Spleen (tissue), 11 donors: ENCODE measurements at regions not wholly inside any gene's neighbourhood (a gene's known extent, or its start where the extent isn't known, plus 50 kb on each side); places are given as distances from the start of the nearest gene placed in this dataset.

Experiments used
- DNase-seq: peaks from one replicate; pipeline ENCODE4 v3.0.0-alpha.2; 2020
- H3K27ac ChIP-seq, 8 donors: fragments of 200-600 bp; sonication (generic) in 7 of 8; 1 replicate in 4 of 8; 2 replicates in 4 of 8; pipeline versions ENCODE4 v1.5.0 to v1.8.0; 2016 to 2021; ENCODE audit warnings: inconsistent platforms in 4 of 8, mild to moderate bottlenecking in 4 of 8, moderate library complexity in 1 of 8
- H3K27me3 ChIP-seq, 7 donors: fragments of 200-600 bp; sonication (generic) in 6 of 7; replicated peaks in 1 of 7; 1 replicate in 4 of 7; 2 replicates in 3 of 7; pipeline versions ENCODE4 v1.5.0 to v1.8.0; 2016 to 2021; ENCODE audit warnings: inconsistent platforms in 3 of 7, mild to moderate bottlenecking in 1 of 7
- H3K36me3 ChIP-seq, 6 donors: fragments of 200-600 bp; sonication (generic) in 5 of 6; 1 replicate in 4 of 6; 2 replicates in 2 of 6; pipeline versions ENCODE4 v1.5.0 to v1.8.0; 2016 to 2021; ENCODE audit warnings: inconsistent platforms in 2 of 6
- H3K4me1 ChIP-seq, 6 donors: fragments of 200-600 bp; sonication (generic) in 5 of 6; 1 replicate in 3 of 6; 2 replicates in 3 of 6; pipeline versions ENCODE4 v1.5.0 to v1.8.0; 2016 to 2021; ENCODE audit warnings: inconsistent platforms in 3 of 6
- H3K4me3 ChIP-seq, 8 donors: fragments of 200-600 bp; sonication (generic) in 7 of 8; 1 replicate in 4 of 8; 2 replicates in 4 of 8; pipeline versions ENCODE4 v1.5.0 to v1.8.0; 2016 to 2021; ENCODE audit warnings: inconsistent platforms in 4 of 8, mild to moderate bottlenecking in 4 of 8, moderate library complexity in 2 of 8
- H3K9me3 ChIP-seq, 8 donors: fragments of 200-600 bp; sonication (generic) in 7 of 8; 1 replicate in 4 of 8; 2 replicates in 4 of 8; pipeline versions ENCODE4 v1.5.0 to v1.8.0; 2016 to 2021; ENCODE audit warnings: inconsistent platforms in 4 of 8
- CTCF ChIP-seq, 11 experiments: fragments of 200-600 bp in 7 of 11; fragments of 450-650 bp in 4 of 11; sonication (generic) in 4 of 11; IDR thresholded peaks in 8 of 11; conservative IDR thresholded peaks in 3 of 11; 1 replicate in 7 of 11; 2 replicates in 4 of 11; pipeline versions ENCODE4 v1.4.0 to v1.8.0; 2016 to 2021; ENCODE audit warnings: antibody characterized with exemption in 11 of 11, inconsistent platforms in 4 of 11, mild to moderate bottlenecking in 1 of 11
- POLR2A ChIP-seq, 3 donors: fragments of 450-650 bp; IDR thresholded peaks; one replicate each; pipeline ENCODE4 v1.5.1; 2017; ENCODE audit warnings: antibody characterized with exemption in 3 of 3, mild to moderate bottlenecking in 1 of 3
- POLR2AphosphoS5 ChIP-seq, 3 donors: sonication (generic); formaldehyde crosslinking; IDR thresholded peaks; one replicate each; pipeline ENCODE4 v1.5.1; 2017; ENCODE audit warnings: antibody characterized with exemption in 3 of 3
- WGBS, 5 donors: extraction: QIAGEN DNeasy Blood & Tissue Kit in 3 of 5; methylation state at CpG; one replicate each; pipeline versions ENCODE4 v1.1.5 to v1.1.7; 2013 to 2018; 5-methylcytosine and 5-hydroxymethylcytosine counted together
- intact Hi-C: fragments of 100-400 bp; cut with DNase I; formaldehyde crosslinking; loops from one replicate; pipeline ENCODE4 v1.15.0; 2023; ENCODE audit warnings: low total_unique reads
- donor health status: healthy with polysubstance abuse.
- donor health status: DM: no; HTN: no; CAD: no; lungs with moderate emphysema.
- donor health status: DM: no; HTN: no; CAD: no.
- donor health status: Bipolar disorder and iron deficiency.
- donor health status: healthy.
- donor health status: DM: no; HTN: no; CAD: no.
- donor health status: DM: yes; HTN: yes; CAD: no.

GRCh38 chr2:209238765-209239584 lies 184.9 kb upstream of the MAP2 start:
- Histone ChIP-seq H3K27ac (no peak overlapping the region), H3K4me1 (no peaks in the 10 kb centered on the region), H3K36me3 (no peaks in the 10 kb centered on the region), H3K27me3 (no peaks in the 10 kb centered on the region), H3K9me3 (peaks cover 0 to 30% (median 20%) of the 10 kb centered on the region in 8 donors), H3K4me3 (no peak overlapping the region)
- WGBS, 5 donors, result 50 to 71% (median 61%) methylated on average over 3 of the region's 3 CpGs
- intact Hi-C loops, result no loop called here
- TF ChIP-seq POLR2A (IDR thresholded peaks at IDR 0.05), result no peak
- TF ChIP-seq POLR2AphosphoS5 (IDR thresholded peaks at IDR 0.05), result no peak
- TF ChIP-seq CTCF (IDR thresholded peaks at IDR 0.05 in 8 of 11, conservative IDR thresholded peaks at IDR 0.05 in 3 of 11), result no peak
- DNase-seq, result no peak

GRCh38 chr2:209239585-209239938 lies 184.3 kb upstream of the MAP2 start:
- intact Hi-C loops, result no loop called here
- WGBS, 5 donors, result 38 to 53% (median 40%) methylated on average over 2 of the region's 2 CpGs

GRCh38 chr2:209240204-209240603 lies 183.6 kb upstream of the MAP2 start:
- DNase-seq, result no peak
- intact Hi-C loops, result no loop called here
- 0 to 85% (median 32%) methylated on average over 1 of the region's 1 CpG for WGBS, 5 donors
- Histone ChIP-seq H3K9me3 (peaks cover 0 to 30% (median 20%) of the 10 kb centered on the region in 8 donors), H3K27me3 (no peaks in the 10 kb centered on the region), H3K27ac (no peak overlapping the region), H3K36me3 (no peaks in the 10 kb centered on the region), H3K4me1 (no peaks in the 10 kb centered on the region), H3K4me3 (no peak overlapping the region)
- TF ChIP-seq POLR2AphosphoS5 (IDR thresholded peaks at IDR 0.05) (no peak), CTCF (IDR thresholded peaks at IDR 0.05 in 8 of 11, conservative IDR thresholded peaks at IDR 0.05 in 3 of 11) (no peak), POLR2A (IDR thresholded peaks at IDR 0.05) (no peak)

More at GRCh38 chr2:209239585-209239938, 184.3 kb upstream of the MAP2 start:
- peaks cover 0 to 30% (median 20%) of the 10 kb centered on the region in 8 donors for H3K9me3 ChIP-seq
- DNase-seq, result no peak
- no peak overlapping the region for H3K27ac ChIP-seq
- TF ChIP-seq CTCF (IDR thresholded peaks at IDR 0.05 in 8 of 11, conservative IDR thresholded peaks at IDR 0.05 in 3 of 11) (no peak), POLR2AphosphoS5 (IDR thresholded peaks at IDR 0.05) (no peak), POLR2A (IDR thresholded peaks at IDR 0.05) (no peak)
- no peak overlapping the region for H3K4me3 ChIP-seq
- no peaks in the 10 kb centered on the region for H3K36me3 ChIP-seq
- no peaks in the 10 kb centered on the region for H3K27me3 ChIP-seq
- H3K4me1 ChIP-seq, result no peaks in the 10 kb centered on the region

- Histone ChIP-seq H3K4me3 (no peak overlapping the region), H3K36me3 (no peaks in the 10 kb centered on the region), H3K27ac (no peak overlapping the region), H3K27me3 (no peaks in the 10 kb centered on the region), H3K9me3 (no peaks in the 10 kb centered on the region), H3K4me1 (no peaks in the 10 kb centered on the region)
- WGBS, 5 donors, result 45 to 90% (median 66%) methylated on average over 2 of the region's 2 CpGs
- TF ChIP-seq POLR2AphosphoS5 (IDR thresholded peaks at IDR 0.05) (no peak), CTCF (IDR thresholded peaks at IDR 0.05 in 8 of 11, conservative IDR thresholded peaks at IDR 0.05 in 3 of 11) (no peak), POLR2A (IDR thresholded peaks at IDR 0.05) (no peak)
- no peak for DNase-seq
- intact Hi-C loops, result no loop called here
These were observed 170.3 kb upstream of the MAP2 start for GRCh38 chr2:209253544-209253943.
